RPMI8226 (cell line): ENCODE measurements at regions not wholly inside any gene's neighbourhood (a gene's known extent, or its start where the extent isn't known, plus 50 kb on each side); places are given as distances from the start of the nearest gene placed in this dataset.
"Not testable (repeated sequence)": the region's sequence is repeated elsewhere in the genome, so short reads cannot be mapped to it uniquely, and the experiment has no call there.

Experiments
- DNase-seq: peaks from one replicate; pipeline ENCODE4 v3.0.0-alpha.2; 2015

DNA sequence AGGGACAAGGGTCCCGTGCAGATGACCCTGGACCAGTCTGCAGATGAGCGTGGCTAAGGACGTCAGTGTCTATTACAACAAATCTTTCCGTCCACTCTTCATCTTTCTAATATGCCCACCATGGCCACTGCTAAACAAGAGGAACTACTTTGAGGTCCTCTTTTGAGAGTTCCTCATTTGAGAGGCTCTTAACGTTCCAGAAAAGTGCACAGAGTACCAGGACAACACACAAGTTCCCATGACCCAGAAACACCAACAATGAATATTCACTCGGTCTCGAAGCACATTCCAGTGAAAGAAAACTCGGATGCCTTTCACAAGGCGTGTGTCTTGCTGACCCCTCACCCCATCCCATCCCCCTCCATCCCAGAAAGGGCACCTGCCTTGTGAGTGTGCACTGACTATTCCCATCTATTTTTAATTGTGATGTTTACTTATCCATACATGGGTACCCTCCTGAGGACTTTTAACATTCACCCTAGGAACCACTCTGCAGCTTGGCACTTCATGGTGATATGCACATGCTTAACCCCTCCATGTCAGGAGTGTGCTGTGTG, 157.0 kb downstream of the SHANK2 start:
- DNase-seq = no peak

DNA sequence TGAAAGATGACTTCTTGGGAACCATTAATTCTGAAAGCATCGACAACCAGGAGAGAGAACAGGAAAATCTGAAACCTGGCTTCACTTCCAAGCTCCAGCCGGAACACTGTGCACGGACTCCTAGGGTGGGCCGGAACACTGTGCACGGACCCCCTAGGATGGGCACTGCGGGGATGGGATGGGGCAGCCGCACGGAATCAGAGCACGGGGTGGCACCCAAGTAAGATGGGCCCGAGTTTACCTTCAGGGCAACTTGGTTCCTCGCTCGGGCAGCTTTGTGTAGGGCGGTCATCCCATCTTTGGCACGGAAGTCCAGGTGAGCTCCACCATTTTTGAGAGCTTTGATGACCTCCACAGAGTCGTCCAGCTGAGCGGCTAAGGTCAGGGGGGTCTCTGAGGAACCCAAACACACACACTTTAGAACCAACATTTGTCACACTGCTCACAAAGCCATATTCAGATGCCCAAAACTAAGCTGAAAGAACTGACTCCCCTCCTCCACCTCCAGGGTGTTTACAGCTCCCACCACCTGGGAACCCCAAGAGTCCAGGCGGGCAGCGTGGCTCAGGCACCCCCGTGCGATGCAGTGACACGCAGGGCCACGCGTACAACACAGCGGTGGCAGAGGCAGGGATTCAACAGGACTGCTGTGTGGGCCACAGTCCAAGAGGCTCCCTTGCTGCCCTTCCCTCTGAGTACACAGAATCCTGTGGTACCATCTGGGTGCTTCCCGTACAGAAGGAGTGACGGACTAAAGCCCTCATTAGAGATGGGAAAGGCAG, 157.9 kb downstream of the SHANK2 start:
- DNase-seq = no peak

DNA sequence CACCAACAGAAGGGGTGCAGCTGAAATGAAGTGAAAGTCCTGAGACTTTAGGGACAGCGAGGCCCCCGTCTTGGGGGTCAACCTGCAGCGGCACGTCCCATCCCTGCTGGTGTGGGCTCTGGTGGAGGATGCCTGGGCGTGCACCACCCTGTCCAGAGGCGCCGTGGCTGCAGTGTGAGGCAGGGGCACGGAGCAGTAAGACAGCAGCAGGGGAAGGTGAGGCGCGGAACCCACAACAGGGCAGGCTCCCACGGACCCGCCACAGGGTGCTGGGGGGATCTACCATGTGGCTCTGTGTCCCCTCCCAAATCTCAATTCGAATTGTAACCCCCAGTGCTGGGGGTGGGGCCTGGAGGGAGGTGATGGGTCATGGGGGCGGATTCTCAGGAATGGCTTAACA, 158.6 kb downstream of the SHANK2 start:
- no peak for DNase-seq

DNA sequence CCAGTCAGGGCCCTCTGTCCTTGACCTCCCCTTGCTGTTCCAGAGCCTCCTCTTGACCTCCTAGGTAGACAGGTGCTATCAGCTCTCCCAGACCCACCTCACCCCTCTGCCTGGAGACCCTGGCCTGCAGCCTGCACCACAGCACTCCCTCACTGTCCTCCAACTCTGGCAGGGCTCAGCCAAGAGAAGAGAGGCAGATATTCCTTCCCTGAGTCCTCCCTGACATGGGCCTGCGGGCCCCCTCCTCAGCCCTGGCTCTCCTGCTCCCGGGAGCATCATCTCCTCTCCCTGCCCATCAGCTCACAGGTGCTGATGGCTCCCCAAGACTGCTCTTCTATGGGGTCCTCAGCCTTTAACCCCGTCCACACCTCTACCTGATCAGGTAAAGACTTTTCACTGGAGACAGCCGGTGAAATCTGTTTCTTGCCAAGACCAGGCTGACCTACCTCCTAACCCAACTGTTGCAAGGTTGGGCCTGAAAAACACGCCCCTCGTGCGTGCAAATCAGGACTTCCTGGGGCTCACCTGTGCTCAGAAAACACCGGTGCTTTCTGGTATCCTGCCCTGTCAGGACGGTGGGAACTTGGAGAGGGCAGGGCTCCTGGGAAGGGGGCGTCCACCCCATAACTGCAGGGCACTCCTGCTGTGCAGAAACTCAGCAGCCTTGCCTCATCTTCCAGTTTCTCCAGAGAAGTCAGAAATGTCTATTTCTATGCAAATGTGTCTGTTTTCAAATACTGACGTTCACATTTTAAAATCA, 160.7 kb downstream of the SHANK2 start:
- no peak for DNase-seq

DNA sequence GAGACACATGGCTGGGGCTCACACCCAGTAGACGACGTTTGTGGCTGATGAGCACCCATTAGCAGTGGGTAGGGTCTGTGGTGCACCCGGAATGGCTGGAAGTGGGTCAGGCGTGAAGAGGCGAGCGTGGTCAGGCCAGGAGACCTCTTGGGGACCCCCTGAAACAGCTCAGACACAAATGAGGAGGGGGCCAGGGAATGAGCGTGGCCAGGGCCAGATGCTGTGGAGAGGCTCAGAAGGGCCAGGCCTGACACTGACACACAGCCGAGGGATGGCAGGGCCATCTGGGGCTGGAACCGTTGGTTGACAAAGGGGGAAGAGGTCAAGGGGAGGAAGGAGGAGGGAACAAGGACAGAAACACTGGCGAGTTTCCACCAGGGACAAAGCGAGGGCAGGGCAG, 162.8 kb downstream of the SHANK2 start:
- no peak for DNase-seq

DNA sequence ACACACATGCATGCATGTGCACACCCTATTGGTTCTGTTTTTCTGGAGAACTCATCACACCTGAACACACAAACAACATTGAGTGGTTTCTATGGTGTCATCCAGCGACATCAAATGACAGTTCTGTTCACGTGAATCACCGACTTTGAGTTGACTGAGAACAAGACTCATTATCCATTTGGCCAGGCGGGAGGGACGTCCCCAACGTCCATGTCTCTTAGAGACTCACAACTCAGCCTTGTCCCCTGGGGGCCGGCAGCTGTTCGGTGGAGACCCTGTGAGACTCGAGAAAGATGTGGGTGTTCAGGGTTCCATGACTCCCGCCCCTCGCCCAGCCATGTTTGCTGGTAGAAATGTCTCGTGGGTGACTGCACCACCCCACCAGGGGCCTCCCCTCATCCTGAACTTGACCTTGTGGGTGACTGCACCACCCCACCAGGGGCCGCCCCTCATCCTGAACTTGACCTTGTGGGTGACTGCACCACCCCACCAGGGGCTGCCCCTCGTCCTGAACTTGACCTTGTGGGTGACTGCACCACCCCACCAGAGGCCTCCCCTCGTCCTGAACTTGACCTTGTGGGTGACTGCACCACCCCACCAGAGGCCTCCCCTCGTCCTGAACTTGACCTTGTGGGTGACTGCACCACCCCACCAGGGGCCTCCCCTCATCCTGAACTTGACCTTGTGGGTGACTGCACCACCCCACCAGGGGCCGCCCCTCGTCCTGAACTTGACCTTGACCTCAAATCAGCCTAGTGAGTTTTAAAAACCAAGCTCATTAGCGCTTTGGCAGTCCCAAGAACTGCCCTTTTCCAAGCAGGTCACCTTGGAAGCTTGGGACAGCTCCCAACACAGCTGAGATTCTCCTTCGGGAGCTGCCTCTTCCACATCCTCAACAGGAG, 163.8 kb downstream of the SHANK2 start:
- not testable (repeated sequence) for DNase-seq

DNA sequence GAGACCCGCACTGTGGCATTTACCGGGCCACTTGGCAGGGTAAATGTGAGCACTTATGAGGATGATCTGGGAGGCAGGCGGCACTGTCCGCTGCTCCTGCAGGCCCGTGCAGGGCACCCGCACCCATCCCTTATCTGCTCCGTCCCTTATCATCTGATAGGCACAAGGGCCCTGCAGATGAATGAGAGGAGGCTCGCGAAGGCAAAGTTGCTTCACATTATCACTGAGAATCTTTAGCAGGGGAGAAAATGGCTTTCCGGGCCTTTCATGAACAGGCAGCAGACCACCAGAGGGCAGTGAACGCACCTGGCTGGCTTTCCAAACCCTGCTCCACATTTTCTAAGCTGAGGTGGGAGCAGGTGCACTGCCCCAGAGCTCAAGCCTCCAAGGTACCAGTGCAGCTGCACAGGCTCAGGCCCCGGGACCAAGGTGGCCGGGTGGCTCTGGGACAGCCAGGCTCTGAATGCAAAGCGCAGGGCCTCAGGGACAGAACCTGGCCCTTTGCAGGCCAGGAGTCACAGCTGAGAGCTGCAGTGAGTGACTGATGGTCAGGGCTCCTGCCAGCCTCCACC, 165.6 kb downstream of the SHANK2 start:
- peak; percentile 73 for DNase-seq

DNA sequence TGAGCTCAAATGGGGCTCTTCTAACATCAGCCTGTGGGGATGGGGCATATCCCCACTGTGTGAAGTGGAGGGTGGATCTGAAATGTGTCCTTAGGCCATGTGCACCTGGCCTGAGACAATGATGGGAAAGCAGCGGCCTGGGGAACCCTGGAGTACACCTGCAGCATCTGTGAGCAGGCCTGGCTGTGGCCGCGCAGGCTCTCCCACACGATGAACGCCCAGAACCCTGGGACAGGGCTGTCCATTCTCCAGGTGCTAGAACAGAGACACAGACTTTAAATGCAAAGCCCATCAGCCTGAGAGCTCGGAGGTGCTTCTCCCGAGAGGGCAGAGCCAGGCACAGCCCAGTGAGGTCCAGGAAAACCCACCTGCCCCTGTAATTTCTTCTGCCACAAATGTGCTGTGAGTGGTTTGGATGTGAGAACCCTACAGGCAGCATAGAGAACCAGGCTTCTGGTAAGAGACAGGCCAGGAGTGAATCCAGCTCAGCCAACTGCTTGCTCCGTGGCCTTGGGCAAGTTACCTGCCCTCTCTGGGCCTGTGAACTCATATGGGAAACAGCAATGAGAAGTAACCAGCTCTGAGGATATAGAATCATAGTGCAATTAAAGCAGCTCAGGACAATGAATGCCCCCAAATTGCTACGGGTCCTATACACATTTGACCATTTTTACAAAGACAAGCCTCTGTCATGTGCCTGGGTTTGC, 167.9 kb downstream of the SHANK2 start:
- DNase-seq = no peak

DNA sequence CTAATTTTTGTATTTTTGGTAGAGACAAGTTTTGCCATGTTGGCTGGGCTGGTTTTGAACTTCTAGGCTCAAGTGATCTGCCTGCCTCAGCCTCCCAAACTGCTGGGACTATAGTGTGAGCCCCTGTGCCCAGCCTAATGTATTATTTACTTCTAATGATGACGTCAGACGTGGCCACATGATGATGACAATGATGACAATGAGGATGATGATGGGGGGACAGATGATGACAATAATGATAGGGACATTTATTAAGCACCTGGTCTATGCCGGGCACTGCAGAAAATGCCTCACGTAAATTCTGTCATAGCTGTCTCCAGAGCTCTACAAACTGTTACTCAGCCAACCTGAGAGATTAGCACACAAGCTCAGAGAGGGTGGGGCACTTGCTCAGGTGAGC, 169.3 kb downstream of the SHANK2 start:
- DNase-seq = no peak

DNA sequence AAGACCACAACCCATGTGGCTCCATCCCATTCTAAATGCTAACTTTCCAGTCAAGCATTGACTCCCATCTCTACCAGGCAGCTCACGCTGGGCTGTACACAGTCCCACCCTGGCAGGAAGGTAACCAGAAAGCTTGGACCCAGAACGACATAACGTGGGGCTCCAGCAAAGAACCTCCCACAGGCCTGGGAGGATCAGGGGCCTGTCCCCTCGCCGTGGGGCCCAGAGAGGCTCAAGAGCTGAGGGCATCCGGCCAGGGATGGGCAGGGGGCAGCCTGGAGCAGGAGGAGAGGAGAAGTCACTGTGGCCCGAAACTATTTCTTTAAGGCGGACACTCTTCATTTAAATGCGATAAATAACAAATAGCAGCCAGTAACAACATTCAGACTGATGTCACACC, 169.9 kb downstream of the SHANK2 start:
- no peak for DNase-seq

DNA sequence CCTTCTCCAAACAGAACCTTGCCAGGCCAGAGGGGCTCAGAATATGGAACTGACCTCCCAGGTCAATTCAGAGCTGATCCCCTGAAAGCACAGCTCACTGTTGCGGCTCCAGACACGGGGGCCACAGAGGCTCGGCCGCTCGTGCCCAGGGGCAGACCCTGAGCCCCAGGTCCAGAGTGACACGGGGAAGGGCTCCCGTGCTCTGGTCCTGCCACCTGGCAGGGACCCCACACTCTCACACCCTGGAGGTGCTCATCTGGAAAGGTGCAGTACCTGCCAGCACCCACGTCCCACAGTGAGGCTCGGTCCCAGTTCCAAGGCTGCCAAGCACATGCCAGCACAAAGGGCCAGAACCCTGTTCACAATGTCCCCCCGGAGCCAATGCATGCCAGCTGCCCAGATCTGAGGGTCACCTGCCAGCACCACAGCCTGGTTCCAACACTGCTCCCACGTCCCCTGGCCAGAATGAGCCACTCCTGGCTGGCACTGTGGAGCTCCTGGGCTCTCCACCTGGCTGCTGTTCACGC, 170.6 kb downstream of the SHANK2 start:
- DNase-seq = no peak

DNA sequence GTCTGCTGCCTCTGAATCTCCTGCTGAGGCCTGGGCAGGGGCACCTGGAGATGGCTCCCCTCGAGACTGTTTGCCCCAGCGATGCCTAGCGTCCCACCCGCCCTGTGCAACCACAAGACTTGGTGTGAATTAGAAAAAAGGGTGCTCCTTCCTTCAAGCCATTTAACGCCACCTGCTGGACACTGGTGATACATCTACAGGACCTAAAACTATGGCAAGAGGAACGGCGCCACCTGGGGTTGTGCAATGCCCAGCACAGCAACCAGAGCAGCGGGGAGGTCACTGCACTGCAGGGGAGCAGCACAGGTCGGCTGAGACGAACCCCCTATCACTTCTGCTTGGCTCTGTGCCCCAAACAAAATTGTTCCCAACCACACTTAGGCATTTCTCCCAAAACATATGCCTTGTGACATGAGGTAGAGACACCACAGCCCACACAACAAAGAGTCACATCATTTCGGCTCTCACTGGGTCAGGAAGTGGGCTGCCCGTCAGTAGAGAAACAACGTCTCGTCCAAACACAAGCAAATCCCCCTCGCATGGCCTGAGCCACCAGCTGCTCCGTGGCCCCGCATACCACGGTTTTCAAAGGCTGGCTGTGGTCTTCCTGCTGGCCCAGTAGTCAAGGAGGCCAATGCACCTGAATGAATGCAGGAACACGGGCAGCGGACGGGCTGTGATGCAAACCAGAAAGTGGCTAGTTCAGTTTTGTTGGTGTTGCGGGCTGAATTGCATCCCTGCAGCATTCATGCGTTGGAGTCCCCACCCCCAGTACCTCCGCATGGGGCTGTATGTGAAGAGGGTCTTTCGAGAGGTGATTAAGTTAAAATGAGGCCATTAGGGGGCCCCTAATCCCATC, 171.9 kb downstream of the SHANK2 start:
- DNase-seq = peak; percentile 96

DNA sequence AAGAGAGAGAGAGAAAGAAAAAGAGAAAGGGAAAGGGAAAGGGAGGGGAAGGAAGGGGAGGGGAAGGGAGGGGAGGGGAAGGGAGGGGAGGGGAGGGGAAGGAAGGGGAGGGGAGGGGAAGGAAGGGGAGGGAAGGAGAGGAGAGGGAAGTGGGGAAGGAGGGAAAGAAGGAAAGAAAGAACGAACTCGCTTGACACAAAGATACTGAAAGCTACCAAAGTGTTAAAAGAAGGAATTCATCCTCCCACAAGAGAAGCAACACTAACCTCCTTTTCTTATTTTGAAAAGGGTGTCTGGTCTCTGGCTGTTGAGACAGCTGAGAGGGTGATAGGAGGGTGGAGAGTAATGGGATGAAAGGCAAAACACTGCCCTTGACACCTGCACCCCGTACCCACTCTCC, 172.6 kb downstream of the SHANK2 start:
- DNase-seq = no peak

DNA sequence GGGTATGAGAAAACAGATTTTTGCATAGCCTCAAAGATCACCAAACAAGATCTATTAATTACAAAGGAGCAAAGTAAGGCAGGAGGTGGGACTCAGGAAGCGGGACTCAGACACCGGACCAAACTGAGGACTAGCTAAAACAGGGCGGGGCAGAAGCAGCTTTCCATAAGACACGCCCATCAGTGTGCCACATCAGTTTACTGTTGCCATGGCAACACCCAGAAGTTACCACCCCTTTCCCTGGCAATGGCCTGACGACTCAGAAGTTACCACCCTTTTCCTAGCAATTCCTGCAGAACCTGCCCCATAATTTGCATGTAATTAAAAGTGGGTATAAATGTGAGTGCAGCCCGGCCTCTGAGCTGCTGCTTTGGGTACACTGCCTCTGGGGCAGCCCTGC, 173.9 kb downstream of the SHANK2 start:
- peak; percentile 30 for DNase-seq

DNA sequence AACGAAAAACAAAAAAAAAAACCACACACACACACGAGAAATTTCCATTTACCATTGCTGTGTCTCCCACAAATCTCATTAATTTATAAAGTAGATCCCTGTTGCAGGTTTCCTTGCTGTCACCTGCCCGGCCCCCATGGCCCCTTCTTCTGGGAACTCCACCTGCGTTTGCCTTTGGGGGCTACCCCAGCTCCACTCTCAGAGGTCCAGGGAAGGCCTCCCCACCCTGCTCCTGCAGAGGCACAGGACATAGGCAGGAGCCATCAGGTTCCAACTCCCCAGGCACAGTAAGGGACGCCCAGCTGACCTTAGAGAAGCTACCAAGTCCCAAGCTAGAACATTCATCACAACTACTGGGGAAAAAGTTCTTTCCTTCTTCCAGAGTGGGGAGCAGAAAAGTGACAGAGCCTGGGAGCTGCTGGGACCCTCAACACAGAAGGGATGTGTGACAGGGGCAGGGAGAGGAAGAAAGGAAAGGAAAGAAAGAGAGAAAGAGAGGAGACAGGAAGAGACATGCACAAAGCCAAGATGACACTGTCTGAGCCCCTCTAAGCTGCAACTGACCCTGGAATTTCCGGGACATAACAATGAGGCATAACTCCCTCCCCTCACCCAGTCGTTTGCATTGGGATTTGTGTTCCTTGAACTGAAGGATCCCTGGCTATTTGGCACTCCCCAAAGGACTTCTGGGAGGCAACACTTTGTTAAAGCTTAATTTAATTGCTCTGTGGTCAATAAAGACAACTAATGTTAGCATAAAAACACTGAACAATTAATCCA, 175.7 kb downstream of the SHANK2 start:
- DNase-seq = no peak

DNA sequence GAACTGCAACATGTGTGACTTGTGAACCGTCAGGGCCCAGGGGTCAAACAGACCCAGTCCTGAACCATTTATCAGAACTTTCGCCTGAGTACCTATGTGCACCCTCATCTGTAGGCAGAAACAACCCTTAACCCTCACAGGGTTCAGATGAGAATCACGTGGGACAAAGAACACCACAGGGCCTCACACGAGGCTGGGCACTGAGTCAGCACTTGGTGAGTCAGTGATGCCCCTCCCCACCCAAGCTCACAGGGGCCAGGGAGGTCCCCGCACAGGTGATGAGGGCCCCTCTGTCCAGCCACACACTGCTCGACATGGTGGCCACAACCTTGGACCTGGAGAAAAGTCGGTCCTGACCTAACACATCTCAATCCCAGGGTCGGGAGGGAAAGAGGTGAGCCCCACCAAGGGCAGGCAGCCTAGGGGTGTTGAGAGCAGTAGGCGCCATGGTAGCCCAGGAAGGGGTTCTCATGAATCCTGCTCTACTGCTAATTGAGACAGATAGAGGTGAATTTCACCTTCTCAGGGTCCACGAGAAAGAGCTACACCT, 176.4 kb downstream of the SHANK2 start:
- DNase-seq = no peak

DNA sequence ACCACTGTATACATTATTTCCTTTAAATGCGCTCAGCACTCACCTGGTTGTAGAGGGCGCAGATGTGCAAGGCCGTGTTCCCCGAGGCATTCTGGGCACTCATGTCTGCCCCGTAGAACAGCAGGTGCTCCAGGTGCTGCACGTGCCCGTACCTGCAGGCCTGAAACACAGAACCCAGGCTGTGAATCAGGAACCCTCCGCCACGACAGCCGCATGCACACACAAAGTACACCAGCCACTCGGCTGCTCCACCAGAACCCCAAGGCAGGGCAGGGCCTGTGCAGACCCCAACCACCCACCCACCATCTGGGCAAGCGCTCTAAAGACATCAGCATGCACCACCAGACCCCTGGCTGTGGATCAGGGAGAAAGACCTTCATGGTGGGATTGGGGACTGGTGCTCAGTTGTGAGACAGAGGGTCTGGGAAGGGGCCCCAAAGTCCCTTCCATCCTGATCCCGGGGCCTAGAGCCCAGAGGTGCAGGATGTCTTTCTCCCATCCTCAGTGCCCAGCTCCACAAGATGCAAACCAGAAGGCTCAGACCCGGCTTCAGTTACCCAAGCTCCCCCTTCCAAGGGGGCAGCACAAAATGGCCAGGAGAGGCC, 177.2 kb downstream of the SHANK2 start:
- DNase-seq = no peak

DNA sequence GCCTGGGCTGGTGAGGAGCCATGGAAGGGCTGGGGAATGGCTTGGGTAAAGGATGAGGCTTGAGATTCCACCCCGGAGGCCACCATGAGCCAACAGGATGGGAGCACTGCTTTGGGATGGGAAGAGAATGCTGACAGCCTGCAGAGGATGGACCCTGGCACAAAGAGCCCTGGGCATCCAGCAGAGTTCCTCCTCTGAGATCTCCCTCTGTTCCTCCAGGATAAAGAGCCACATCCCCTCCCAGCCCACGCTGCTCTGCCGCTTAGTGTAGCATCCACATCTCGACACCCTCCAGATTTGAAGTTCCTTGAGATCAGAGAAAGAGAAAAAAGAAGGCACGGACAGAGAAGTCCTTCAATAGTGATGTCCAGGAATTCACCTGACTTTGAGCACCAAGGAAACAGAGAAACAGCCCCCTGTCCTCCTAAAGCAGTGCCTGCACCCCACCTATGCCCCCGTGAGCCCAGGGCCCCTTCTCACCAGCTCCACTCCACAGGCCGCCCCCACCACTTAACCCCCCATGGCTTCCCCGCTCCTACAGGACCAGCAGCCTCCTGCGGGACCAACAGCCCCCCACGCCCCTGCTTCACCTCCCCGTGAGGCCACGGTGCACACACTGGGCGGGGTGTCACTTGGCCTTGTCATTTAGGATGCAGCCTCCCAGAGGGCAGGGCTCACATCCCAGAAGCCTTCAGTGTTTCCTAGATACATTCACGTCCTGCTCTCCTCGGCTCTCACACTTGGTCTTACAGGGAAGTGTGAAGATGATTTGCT, 180.5 kb downstream of the SHANK2 start:
- DNase-seq = no peak
